Left ventricle myocardium superior (tissue), 1 donor: ENCODE measurements at regions not wholly inside any gene's neighbourhood (a gene's known extent, or its start where the extent isn't known, plus 50 kb on each side); places are given as distances from the start of the nearest gene placed in this dataset.

Experiments
- ATAC-seq: fragments of 200-7000 bp; cut with Tn5 transposase; one replicate; pipeline ENCODE4 v1.9.1; 2020; ENCODE audit warnings: mild to moderate bottlenecking, moderate library complexity
- DNase-seq: peaks from one replicate; pipeline ENCODE4 v3.0.0-alpha.2; 2020
- intact Hi-C: fragments of 100-400 bp; cut with micrococcal nuclease; formaldehyde crosslinking; loops from one replicate; pipeline ENCODE4 v1.11.0; 2022
- donor health status: DM: no; HTN: yes; CAD: no; lungs with severe emphysema.

GRCh38 chr20:58096880-58097423 is 131.5 kb downstream of the ANKRD60 start:
- intact Hi-C loops: no loop called here
- no peak for DNase-seq
- ATAC-seq: no peak

DNA sequence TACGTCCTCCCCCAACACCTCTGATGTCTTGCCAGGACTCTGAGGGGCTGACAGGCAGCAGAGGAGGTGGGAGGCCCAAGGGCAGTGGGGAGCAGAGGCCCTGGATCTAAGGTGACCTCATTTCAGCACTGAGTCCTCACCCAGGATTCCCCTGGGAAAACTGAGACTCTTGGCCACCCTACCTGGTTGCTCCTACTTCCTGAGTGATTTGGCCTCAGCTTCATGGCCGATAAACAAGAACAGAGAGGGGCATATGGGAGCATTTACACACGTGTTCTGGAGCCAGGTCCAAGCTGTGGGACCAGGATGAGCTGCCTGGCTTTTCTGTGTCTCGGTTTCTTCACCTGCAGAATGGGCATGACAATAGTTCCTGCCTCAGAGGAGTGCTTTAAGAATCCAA is 133.8 kb downstream of the ANKRD60 start:
- DNase-seq (no peak), ATAC-seq (no peak)
- intact Hi-C loops: no loop called here

DNA sequence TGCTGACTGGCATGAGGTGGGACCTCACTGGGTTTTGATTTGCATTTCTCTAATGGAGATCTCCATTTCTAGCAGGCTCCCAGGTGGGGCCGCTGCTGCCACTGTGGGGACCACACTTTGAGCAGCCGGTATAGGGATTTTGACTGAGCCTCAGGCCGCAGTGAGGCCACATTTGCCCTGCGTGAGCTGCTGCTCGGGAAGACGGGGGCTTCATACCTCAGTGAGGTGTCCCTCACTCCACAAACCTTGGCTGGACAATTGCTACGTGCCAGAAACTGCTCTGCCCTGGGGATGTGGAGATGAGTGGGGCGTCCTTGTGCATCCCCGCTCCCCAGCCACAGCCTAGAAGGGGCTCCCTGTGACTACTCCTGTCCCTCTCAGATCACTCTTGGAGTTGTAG is 134.3 kb downstream of the ANKRD60 start:
- intact Hi-C loops: no loop called here
- no peak for DNase-seq
- ATAC-seq: no peak

DNA sequence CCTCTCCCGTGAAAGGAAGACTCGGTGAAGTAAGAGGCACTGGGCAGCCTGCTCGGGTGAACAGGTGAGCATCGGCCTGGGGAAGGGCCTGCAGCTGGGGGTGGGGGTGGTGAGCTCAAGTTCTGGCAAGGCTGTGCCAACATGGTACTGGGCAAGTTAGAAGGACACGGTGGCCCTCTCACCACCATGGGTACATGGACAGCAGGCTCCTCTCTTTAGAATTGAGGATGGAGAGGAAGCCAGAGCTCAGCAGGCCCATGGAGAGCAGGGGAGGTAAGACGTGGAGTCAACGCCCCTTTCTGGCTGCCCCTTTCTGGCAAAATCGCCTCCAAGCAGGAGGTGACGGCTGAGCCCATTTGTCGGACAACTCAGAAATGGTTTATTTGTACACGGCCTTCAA is 135.6 kb downstream of the ANKRD60 start:
- intact Hi-C loops: no loop called here
- no peak for ATAC-seq
- no peak for DNase-seq

DNA sequence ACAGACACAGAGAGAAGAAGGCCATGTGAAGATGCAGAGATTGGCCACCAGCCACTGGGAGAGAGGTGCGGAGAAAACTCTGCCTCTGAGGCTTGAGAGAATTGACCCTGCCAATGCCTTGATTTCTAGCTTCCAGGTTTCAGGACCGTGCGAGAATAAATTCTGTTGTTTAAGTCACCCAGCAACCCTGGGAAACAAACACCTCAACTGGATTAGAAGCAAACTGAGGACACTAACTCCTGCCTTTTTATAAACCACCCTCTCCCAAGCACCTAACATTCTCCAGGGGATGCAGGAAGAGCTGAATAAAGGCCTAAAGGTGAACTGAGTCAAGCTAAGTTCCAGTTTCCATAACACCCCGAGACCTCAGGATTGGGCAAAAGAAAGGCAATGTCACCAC is 136.1 kb downstream of the ANKRD60 start:
- intact Hi-C loops: no loop called here
- DNase-seq (no peak), ATAC-seq (peak; percentile 33)

- DNase-seq (no peak), ATAC-seq (no peak)
- intact Hi-C loops: no loop called here
Measured at GRCh38 chr20:58091810-58092209, 136.6 kb downstream of the ANKRD60 start.

GRCh38 chr20:58090161-58090560 is 138.3 kb downstream of the ANKRD60 start:
- ATAC-seq: no peak
- intact Hi-C loops: no loop called here
- DNase-seq: no peak

DNA sequence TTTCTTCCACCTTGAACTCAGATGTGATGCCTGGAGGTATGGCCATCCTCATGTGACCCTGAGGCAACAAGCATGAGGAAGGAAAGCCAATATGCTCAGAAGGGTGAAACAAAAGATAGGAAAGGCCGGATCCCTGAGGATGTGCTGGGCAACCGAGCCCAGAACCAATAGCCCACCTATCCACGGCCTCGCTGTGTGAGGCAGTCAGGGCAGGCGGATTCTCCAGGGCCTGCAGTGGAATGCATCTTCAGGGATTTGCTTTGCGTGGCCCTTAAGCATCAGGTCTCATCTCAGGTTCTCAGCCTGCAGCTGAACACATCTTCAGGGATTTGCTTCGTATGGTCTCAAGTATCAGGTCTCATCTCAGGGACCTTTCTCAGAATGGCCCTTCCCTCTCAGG is 139.8 kb downstream of the ANKRD60 start:
- no peak for ATAC-seq
- DNase-seq: no peak
- intact Hi-C loops: loop anchor here (10.0 kb wide), 1 partner anchor 434 kb away; no protein-coding TSS in a partner anchor

GRCh38 chr20:58088105-58088504 is 140.3 kb downstream of the ANKRD60 start:
- intact Hi-C loops: loop anchor here (10.0 kb wide), 1 partner anchor 433 kb away; no protein-coding TSS in a partner anchor
- DNase-seq (no peak), ATAC-seq (no peak)

DNA sequence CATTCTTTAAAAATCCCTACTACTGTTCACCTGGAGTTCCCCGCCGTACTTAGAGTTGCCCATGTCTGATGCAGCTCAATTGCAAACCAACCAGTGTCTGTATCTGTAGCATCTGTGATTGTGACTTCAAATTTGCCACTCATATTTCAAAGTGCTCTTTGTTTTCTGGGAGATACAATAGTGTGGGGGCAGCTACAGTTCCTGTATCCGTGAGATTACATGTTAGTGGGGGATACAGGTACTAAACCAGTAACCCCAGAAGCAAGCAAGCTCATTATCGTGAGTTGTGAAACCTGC is 140.9 kb downstream of the ANKRD60 start:
- DNase-seq: no peak
- no peak for ATAC-seq
- intact Hi-C loops: loop anchor here (10.0 kb wide), 1 partner anchor 433 kb away; no protein-coding TSS in a partner anchor

- DNase-seq (no peak), ATAC-seq (peak; percentile 37)
- intact Hi-C loops: loop anchor here (10.0 kb wide), 1 partner anchor 432 kb away; no protein-coding TSS in a partner anchor
Measured at GRCh38 chr20:58086763-58087561, 141.5 kb downstream of the ANKRD60 start.

- DNase-seq (no peak), ATAC-seq (peak; percentile 18)
- intact Hi-C loops: loop anchor here (10.0 kb wide), 1 partner anchor 430 kb away; no protein-coding TSS in a partner anchor
Measured at GRCh38 chr20:58084966-58085365, 143.5 kb downstream of the ANKRD60 start.

DNA sequence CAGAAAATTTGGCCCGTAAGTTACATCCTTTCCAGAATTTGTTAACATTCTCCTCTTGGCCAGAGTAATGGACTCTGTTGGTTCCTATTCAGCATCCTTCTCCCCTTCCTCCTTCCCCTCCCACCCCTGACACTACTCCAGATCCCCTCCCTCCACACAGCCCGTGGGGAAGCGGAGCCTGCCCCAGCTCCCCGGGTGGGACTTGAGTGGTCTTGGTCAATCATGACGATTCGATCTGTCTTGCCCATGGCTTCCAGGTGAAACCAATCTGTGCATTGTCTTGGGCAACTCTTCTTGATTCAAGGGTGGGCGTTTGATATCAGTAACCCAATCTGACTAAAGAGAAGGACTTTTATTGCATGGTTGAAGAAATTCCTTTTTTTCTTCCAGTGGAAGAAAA is 143.9 kb downstream of the ANKRD60 start:
- no peak for ATAC-seq
- no peak for DNase-seq
- intact Hi-C loops: loop anchor here (10.0 kb wide), 1 partner anchor 430 kb away; no protein-coding TSS in a partner anchor

GRCh38 chr20:58081846-58082245 is 146.6 kb downstream of the ANKRD60 start:
- intact Hi-C loops: loop anchor here (10.0 kb wide), 1 partner anchor 427 kb away; no protein-coding TSS in a partner anchor
- no peak for ATAC-seq
- DNase-seq: no peak

GRCh38 chr20:58078741-58079522 is 149.5 kb downstream of the ANKRD60 start:
- intact Hi-C loops: no loop called here
- DNase-seq (no peak), ATAC-seq (peak; percentile 18)

DNA sequence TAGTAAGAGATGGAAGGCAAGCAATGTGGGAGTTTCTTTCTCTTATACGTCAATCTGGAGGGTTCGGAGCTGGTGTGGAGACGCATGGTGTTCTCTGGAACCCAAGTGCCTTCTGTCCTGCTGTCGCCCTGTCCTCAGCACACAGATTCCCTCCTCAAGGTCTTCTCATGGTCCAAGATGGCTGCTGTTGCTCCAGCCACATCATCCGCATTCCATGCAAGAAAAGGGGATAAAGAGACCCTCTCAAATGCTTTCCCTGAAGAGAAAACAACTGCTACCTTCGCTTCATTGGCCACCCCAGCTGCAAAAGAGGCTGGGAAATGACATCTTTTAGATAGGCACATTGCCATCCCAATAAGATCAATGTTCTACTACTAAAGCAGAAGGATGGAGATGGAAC is 151.2 kb downstream of the ANKRD60 start:
- DNase-seq (no peak), ATAC-seq (no peak)
- intact Hi-C loops: no loop called here

- intact Hi-C loops: no loop called here
- ATAC-seq (peak; percentile 24), DNase-seq (no peak)
Measured at GRCh38 chr20:58076405-58076804, 152.0 kb downstream of the ANKRD60 start.

- ATAC-seq (no peak), DNase-seq (no peak)
- intact Hi-C loops: no loop called here
Measured at GRCh38 chr20:58075586-58076345, 152.7 kb downstream of the ANKRD60 start.
